SK-N-SH (cell line): ENCODE measurements at regions not wholly inside any gene's neighbourhood (a gene's known extent, or its start where the extent isn't known, plus 50 kb on each side); places are given as distances from the start of the nearest gene placed in this dataset.

Source experiments
- CTCF ChIA-PET: fragments of 300-600, 350-600 bp; formaldehyde crosslinking; extraction: SDS; loops from one replicate; lab custom pipeline; 2021; lab: Yijun Ruan, JAX
- POLR2A ChIA-PET: fragments of 350-600 bp; sonication (Branson Sonifier 250); formaldehyde crosslinking; extraction: SDS; loops from one replicate; lab custom pipeline; 2020; ENCODE audit warnings: antibody characterized with exemption, inconsistent platforms; lab: Yijun Ruan, JAX
- DNase-seq: peaks from one replicate; pipeline ENCODE4 v3.0.0; 2012
- H2AFZ ChIP-seq: fragments of 200-600 bp; sonication (generic); 2 replicates; pipeline ENCODE4 v1.8.1; 2016; ENCODE audit warnings: antibody characterized with exemption, mild to moderate bottlenecking, low read depth
- H3F3A ChIP-seq: fragments of 200-600 bp; sonication (generic); replicated peaks from 2 replicates; pipeline ENCODE3; 2016; ENCODE audit warnings: antibody characterized with exemption, mild to moderate bottlenecking; ENCODE audit not compliant: insufficient read depth
- H3K27ac ChIP-seq, 2 experiments: fragments of 200-500 bp in 1 of 2; fragments of 200-600 bp in 1 of 2; sonication (Bioruptor generic) in 1 of 2; sonication (generic), shearing (Covaris generic) in 1 of 2; 2 replicates each; pipeline versions ENCODE4 v1.5.1 to v1.6.1; 2014 to 2016; ENCODE audit warnings: low read depth in 2 of 2, inconsistent platforms in 1 of 2, low read length in 1 of 2, mild to moderate bottlenecking in 1 of 2, mixed read lengths in 1 of 2
- H3K27me3 ChIP-seq: fragments of 200-600 bp; sonication (generic), shearing (Covaris generic); 2 replicates; pipeline ENCODE4 v1.6.1; 2016; ENCODE audit warnings: mixed run types; ENCODE audit not compliant: insufficient read depth
- H3K36me3 ChIP-seq, 2 experiments: fragments of 200-500 bp in 1 of 2; fragments of 200-600 bp in 1 of 2; sonication (Bioruptor generic) in 1 of 2; sonication (generic) in 1 of 2; replicated peaks in 1 of 2; 2 replicates each; pipeline versions ENCODE3 to v1.5.1; 2014 to 2016; ENCODE audit warnings: low read length in 1 of 2, mild to moderate bottlenecking in 1 of 2; ENCODE audit not compliant: insufficient read depth in 2 of 2, control insufficient read depth in 1 of 2
- H3K4me1 ChIP-seq, 2 experiments: fragments of 200-500 bp in 1 of 2; fragments of 200-600 bp in 1 of 2; sonication (Bioruptor generic) in 1 of 2; sonication (generic), shearing (Covaris generic) in 1 of 2; 2 replicates each; pipeline versions ENCODE4 v1.5.1 to v1.6.1; 2014 to 2016; ENCODE audit warnings: low read depth in 1 of 2, low read length in 1 of 2, mixed run types in 1 of 2; ENCODE audit not compliant: insufficient read depth in 2 of 2, control insufficient read depth in 1 of 2
- H3K4me2 ChIP-seq: fragments of 200-600 bp; sonication (generic), shearing (Covaris generic); 2 replicates; pipeline ENCODE4 v1.6.1; 2017; ENCODE audit warnings: mixed run types
- H3K4me3 ChIP-seq, 2 experiments: fragments of 200-500 bp in 1 of 2; fragments of 200-600 bp in 1 of 2; sonication (Bioruptor generic) in 1 of 2; sonication (generic), shearing (Covaris generic) in 1 of 2; 2 replicates each; pipeline versions ENCODE4 v1.5.1 to v1.8.1; 2014 to 2016; ENCODE audit warnings: low read depth in 2 of 2, inconsistent platforms in 1 of 2, low read length in 1 of 2, mild to moderate bottlenecking in 1 of 2, mixed read lengths in 1 of 2, moderate library complexity in 1 of 2
- H3K79me2 ChIP-seq: fragments of 200-600 bp; sonication (generic); 2 replicates; pipeline ENCODE4 v1.8.1; 2017; ENCODE audit warnings: mild to moderate bottlenecking; ENCODE audit not compliant: insufficient read depth
- H3K9ac ChIP-seq: fragments of 200-600 bp; sonication (generic); 2 replicates; pipeline ENCODE4 v1.6.1; 2017; ENCODE audit warnings: mixed run types
- H3K9me2 ChIP-seq: fragments of 200-600 bp; sonication (generic); 2 replicates; pipeline ENCODE4 v1.6.1; 2017; ENCODE audit warnings: mixed run types
- H3K9me3 ChIP-seq: fragments of 200-600 bp; sonication (generic); 2 replicates; pipeline ENCODE4 v1.6.1; 2017; ENCODE audit warnings: mixed run types, mild to moderate bottlenecking, moderate library complexity
- H4K20me1 ChIP-seq: fragments of 200-600 bp; sonication (generic); 2 replicates; pipeline ENCODE4 v1.6.1; 2017; ENCODE audit warnings: mild to moderate bottlenecking, mixed run types; ENCODE audit not compliant: insufficient read depth
- CHD2 ChIP-seq: fragments of 150-350 bp; IDR thresholded peaks from 2 replicates; pipeline ENCODE4 v1.6.1; 2018; ENCODE audit warnings: low read length; ENCODE audit not compliant: partially characterized antibody
- ELF1 ChIP-seq: IDR thresholded peaks from 2 replicates; pipeline ENCODE4 v1.4.0; 2012
- EP300 ChIP-seq, 2 experiments: IDR thresholded peaks; 2 replicates each; pipeline versions ENCODE4 v1.4.0 to v1.6.1; 2012; ENCODE audit warnings: borderline replicate concordance in 1 of 2, low read depth in 1 of 2, low read length in 1 of 2
- EZH2phosphoT487 ChIP-seq: fragments of 200-600 bp; sonication (generic); IDR thresholded peaks from 2 replicates; pipeline ENCODE4 v1.6.1; 2017; ENCODE audit warnings: low read depth, mixed run types, mild to moderate bottlenecking, antibody characterized with exemption, moderate library complexity, borderline replicate concordance
- FOSL2 ChIP-seq: IDR thresholded peaks from 2 replicates; pipeline ENCODE4 v1.4.0; 2012; ENCODE audit warnings: low read depth, mild to moderate bottlenecking, moderate library complexity, borderline replicate concordance
- FOXJ3 ChIP-seq: sonication (generic); formaldehyde crosslinking; IDR thresholded peaks from 2 replicates; pipeline ENCODE4 v1.5.1; 2020; ENCODE audit warnings: mild to moderate bottlenecking, missing genetic modification reagents
- FOXM1 ChIP-seq: IDR thresholded peaks from 2 replicates; pipeline ENCODE4 v1.4.0; 2012; ENCODE audit warnings: low read depth, mild to moderate bottlenecking
- GATA2 ChIP-seq: sonication (generic); formaldehyde crosslinking; IDR thresholded peaks from 2 replicates; pipeline ENCODE4 v1.5.0; 2020; ENCODE audit warnings: mild to moderate bottlenecking, missing genetic modification reagents
- IRF3 ChIP-seq: fragments of 150-350 bp; IDR thresholded peaks from 2 replicates; pipeline ENCODE4 v1.6.1; 2016; ENCODE audit warnings: mild to moderate bottlenecking, low read depth, low read length
- MAX ChIP-seq: IDR thresholded peaks from 2 replicates; pipeline ENCODE4 v1.4.0; 2012; ENCODE audit warnings: low read depth
- MEF2A ChIP-seq: IDR thresholded peaks from 2 replicates; pipeline ENCODE4 v1.4.0; 2012; ENCODE audit warnings: low read depth, borderline replicate concordance
- MXI1 ChIP-seq: IDR thresholded peaks from 2 replicates; pipeline ENCODE4 v1.6.1; 2012; ENCODE audit warnings: mild to moderate bottlenecking, low read depth, low read length, improper control_type of control experiment
- NRF1 ChIP-seq: IDR thresholded peaks from 2 replicates; pipeline ENCODE4 v1.6.1; 2012; ENCODE audit warnings: low read depth, mild to moderate bottlenecking, low read length
- TEAD4 ChIP-seq: IDR thresholded peaks from 2 replicates; pipeline ENCODE4 v1.4.0; 2012; ENCODE audit warnings: mild to moderate bottlenecking, borderline replicate concordance; ENCODE audit not compliant: insufficient read depth
- USF1 ChIP-seq: IDR thresholded peaks from 2 replicates; pipeline ENCODE4 v1.4.0; 2012; ENCODE audit warnings: low read depth, borderline replicate concordance
- USF2 ChIP-seq: fragments of 150-350 bp; IDR thresholded peaks from 2 replicates; pipeline ENCODE4 v1.6.1; 2017; ENCODE audit warnings: antibody characterized with exemption, low read length, low read depth, borderline replicate concordance
- ZBTB33 ChIP-seq: IDR thresholded peaks from 2 replicates; pipeline ENCODE4 v1.4.0; 2012; ENCODE audit warnings: low read depth, borderline replicate concordance
- WGBS: methylation state at CpG from one replicate; pipeline ENCODE4 v1.1.6; 2017; ENCODE audit warnings: low lambda C conversion rate; 5-methylcytosine and 5-hydroxymethylcytosine counted together

GRCh38 chr10:83892737-83893136 is 246.6 kb upstream of the GHITM start:
- CTCF ChIA-PET, result no interaction called here

More at GRCh38 chr10:83892737-83893136, 246.6 kb upstream of the GHITM start:
- Histone ChIP-seq H3K27me3 (no peaks in the 10 kb centered on the region), H3K27ac (no peak overlapping the region), H2AFZ (no peak overlapping the region), H3K36me3 (no peaks in the 10 kb centered on the region), H3K9ac (no peak overlapping the region), H3K4me3 (no peak overlapping the region), H3K9me3 (no peaks in the 10 kb centered on the region), H3K4me1 (no peaks in the 10 kb centered on the region), H3K4me2 (no peak overlapping the region), H4K20me1 (no peaks in the 10 kb centered on the region), H3F3A (no peaks in the 10 kb centered on the region), H3K79me2 (no peaks in the 10 kb centered on the region), H3K9me2 (no peaks in the 10 kb centered on the region)
- TF ChIP-seq USF2 (no peak), MXI1 (no peak), CHD2 (no peak), FOXM1 (no peak), MAX (no peak), NRF1 (no peak), IRF3 (no peak), ZBTB33 (no peak), EZH2phosphoT487 (no peak), ELF1 (no peak), USF1 (no peak), FOSL2 (no peak), FOXJ3 (CRISPR knock-in tag) (no peak), GATA2 (CRISPR knock-in tag) (no peak), MEF2A (no peak), EP300 (IDR thresholded peaks at IDR 0.05; ENCODE audit: borderline replicate concordance in 1 of 2, low read depth in 1 of 2, low read length in 1 of 2) (no peak), TEAD4 (no peak)
- DNase-seq, result no peak
- WGBS, result 33% methylated on average over 6 of the region's 6 CpGs
- POLR2A ChIA-PET, result no interaction called here
